Transverse colon (tissue), 4 donors: ENCODE measurements at regions not wholly inside any gene's neighbourhood (a gene's known extent, or its start where the extent isn't known, plus 50 kb on each side); places are given as distances from the start of the nearest gene placed in this dataset.

Experiments
- POLR2A ChIP-seq: fragments of 450-650 bp; IDR thresholded peaks from one replicate; pipeline ENCODE4 v1.6.1; 2016; ENCODE audit warnings: antibody characterized with exemption, mild to moderate bottlenecking, moderate library complexity
- POLR2AphosphoS5 ChIP-seq, 3 donors: sonication (generic); formaldehyde crosslinking; IDR thresholded peaks; one replicate each; pipeline ENCODE4 v1.6.1; 2016; ENCODE audit warnings: antibody characterized with exemption in 3 of 3
- TF ChIP-seq, protein P1 (sequence below), 5 experiments: fragments of 200-600 bp in 3 of 5; fragments of 450-650 bp in 2 of 5; sonication (generic) in 3 of 5; IDR thresholded peaks; 1 replicate in 2 of 5; 2 replicates in 3 of 5; pipeline ENCODE4 v1.5.1; 2016 to 2017; ENCODE audit warnings: antibody characterized with exemption in 5 of 5, inconsistent platforms in 3 of 5, mild to moderate bottlenecking in 2 of 5, moderate library complexity in 1 of 5

DNA sequence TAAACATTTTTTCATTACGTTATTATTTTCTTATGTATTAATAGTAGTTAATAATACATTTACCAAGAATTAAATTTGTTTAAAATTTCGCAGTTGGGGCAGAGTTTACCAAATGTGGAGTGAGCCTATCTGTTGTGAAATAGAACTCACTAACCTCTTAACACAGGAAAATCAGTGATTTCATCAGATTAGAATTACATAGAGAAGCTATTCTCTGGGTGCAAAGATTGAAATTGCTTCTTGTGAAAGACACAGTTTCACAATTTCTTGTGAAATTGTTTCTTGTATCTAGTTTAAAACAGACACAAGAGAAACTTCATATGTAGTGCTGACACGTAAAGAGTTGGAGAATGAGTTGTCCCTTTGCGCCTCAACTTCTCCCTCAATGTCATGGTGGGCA lies 69.4 kb upstream of the PRL start:
- TF ChIP-seq, protein P1, sequence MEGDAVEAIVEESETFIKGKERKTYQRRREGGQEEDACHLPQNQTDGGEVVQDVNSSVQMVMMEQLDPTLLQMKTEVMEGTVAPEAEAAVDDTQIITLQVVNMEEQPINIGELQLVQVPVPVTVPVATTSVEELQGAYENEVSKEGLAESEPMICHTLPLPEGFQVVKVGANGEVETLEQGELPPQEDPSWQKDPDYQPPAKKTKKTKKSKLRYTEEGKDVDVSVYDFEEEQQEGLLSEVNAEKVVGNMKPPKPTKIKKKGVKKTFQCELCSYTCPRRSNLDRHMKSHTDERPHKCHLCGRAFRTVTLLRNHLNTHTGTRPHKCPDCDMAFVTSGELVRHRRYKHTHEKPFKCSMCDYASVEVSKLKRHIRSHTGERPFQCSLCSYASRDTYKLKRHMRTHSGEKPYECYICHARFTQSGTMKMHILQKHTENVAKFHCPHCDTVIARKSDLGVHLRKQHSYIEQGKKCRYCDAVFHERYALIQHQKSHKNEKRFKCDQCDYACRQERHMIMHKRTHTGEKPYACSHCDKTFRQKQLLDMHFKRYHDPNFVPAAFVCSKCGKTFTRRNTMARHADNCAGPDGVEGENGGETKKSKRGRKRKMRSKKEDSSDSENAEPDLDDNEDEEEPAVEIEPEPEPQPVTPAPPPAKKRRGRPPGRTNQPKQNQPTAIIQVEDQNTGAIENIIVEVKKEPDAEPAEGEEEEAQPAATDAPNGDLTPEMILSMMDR (IDR thresholded peaks at IDR 0.05): no peak
- no peak for TF ChIP-seq POLR2AphosphoS5 (IDR thresholded peaks at IDR 0.05)
- no peak for TF ChIP-seq POLR2A
